ENCODE measurements at regions not wholly inside any gene's neighbourhood (a gene's known extent, or its start where the extent isn't known, plus 50 kb on each side); places are given as distances from the start of the nearest gene placed in this dataset.

DNA sequence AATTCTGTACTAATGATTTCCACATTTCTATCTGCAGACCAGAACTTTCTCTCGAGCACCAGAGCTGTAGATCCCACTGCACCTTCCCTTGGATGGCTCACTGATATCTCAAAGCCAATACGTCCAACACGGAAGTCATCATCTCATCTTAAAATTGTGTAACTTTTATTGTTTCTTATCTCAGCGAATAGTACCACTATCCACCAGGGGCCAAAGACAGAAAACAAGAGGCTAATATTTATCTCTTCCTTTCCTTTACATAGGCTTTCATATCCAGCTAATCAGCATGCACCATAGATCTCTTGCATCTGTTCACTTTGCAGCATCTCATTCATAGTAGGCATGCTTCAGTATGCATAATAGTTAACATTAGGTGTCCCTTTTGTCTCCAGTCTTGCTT lies 303.6 kb downstream of the PTPRC start:
- TF ChIP-seq, protein P1, sequence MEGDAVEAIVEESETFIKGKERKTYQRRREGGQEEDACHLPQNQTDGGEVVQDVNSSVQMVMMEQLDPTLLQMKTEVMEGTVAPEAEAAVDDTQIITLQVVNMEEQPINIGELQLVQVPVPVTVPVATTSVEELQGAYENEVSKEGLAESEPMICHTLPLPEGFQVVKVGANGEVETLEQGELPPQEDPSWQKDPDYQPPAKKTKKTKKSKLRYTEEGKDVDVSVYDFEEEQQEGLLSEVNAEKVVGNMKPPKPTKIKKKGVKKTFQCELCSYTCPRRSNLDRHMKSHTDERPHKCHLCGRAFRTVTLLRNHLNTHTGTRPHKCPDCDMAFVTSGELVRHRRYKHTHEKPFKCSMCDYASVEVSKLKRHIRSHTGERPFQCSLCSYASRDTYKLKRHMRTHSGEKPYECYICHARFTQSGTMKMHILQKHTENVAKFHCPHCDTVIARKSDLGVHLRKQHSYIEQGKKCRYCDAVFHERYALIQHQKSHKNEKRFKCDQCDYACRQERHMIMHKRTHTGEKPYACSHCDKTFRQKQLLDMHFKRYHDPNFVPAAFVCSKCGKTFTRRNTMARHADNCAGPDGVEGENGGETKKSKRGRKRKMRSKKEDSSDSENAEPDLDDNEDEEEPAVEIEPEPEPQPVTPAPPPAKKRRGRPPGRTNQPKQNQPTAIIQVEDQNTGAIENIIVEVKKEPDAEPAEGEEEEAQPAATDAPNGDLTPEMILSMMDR (conservative IDR thresholded peaks at IDR 0.05; ENCODE audit: low read depth) = no peak
- H3K27ac ChIP-seq = no peak overlapping the region

GRCh38 chr1:198943484-198944187 lies 304.8 kb downstream of the PTPRC start:
- H3K27ac ChIP-seq = no peak overlapping the region
- DNase-seq (ENCODE audit: low spot score) = no peak
- POLR2A ChIA-PET (ENCODE audit: low non-redundant PET) = no interaction called here
- TF ChIP-seq, protein P1 (conservative IDR thresholded peaks at IDR 0.05; ENCODE audit: low read depth) = no peak
- CTCF ChIA-PET = no interaction called here

More for the DNA sequence above, 303.6 kb downstream of the PTPRC start:
- ChIA-PET CTCF (interaction anchor here (0.6 kb wide), 1 partner anchor 1476 kb away, joined by 5 read pairs; no protein-coding TSS in a partner anchor), POLR2A (ENCODE audit: low non-redundant PET) (no interaction called here)
- DNase-seq (ENCODE audit: low spot score) = no peak

DNA sequence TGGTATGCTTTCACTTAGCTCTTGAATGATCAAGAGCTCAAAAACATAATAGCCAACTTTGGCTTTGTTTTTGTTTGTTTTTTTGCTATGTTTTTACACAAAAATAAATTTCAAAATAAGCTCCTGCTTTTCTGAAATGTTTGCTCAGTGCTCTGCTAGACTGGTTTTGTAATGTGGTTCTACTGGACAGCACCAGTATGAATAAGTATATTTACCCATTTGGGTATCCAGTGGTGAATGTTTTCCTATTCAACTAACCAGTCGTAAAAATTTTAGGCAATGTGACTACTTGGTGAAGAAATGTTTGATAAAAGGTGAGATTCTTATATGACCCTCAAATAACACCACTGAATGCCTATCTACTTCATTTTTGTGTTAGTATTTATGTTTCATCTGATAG lies 308.6 kb downstream of the PTPRC start:
- ChIA-PET POLR2A (ENCODE audit: low non-redundant PET) (no interaction called here), CTCF (interaction anchor here (0.6 to 0.7 kb wide), 5 partner anchors 454 to 1333 kb away, joined by 3 to 6 read pairs (median 5); no protein-coding TSS in a partner anchor)
- no peak overlapping the region for H3K27ac ChIP-seq
- DNase-seq (ENCODE audit: low spot score) = no peak
- TF ChIP-seq, protein P1 (conservative IDR thresholded peaks at IDR 0.05; ENCODE audit: low read depth) = no peak

GRCh38 chr1:198948895-198949659 lies 310.2 kb downstream of the PTPRC start:
- ChIA-PET CTCF (interaction anchor here (0.7 kb wide), 1 partner anchor 20 kb away, joined by 3 read pairs; no protein-coding TSS in a partner anchor), POLR2A (ENCODE audit: low non-redundant PET) (no interaction called here)

GRCh38 chr1:198950036-198950435 lies 311.2 kb downstream of the PTPRC start:
- TF ChIP-seq, protein P1 (conservative IDR thresholded peaks at IDR 0.05; ENCODE audit: low read depth) = no peak
- no peak for DNase-seq (ENCODE audit: low spot score)
- ChIA-PET CTCF (interaction anchor here (0.7 kb wide), 1 partner anchor 21 kb away, joined by 3 read pairs; no protein-coding TSS in a partner anchor), POLR2A (ENCODE audit: low non-redundant PET) (no interaction called here)
- H3K27ac ChIP-seq = no peak overlapping the region

More at GRCh38 chr1:198948895-198949659, 310.2 kb downstream of the PTPRC start:
- no peak overlapping the region for H3K27ac ChIP-seq
- TF ChIP-seq, protein P1 (conservative IDR thresholded peaks at IDR 0.05; ENCODE audit: low read depth) = no peak
- DNase-seq (ENCODE audit: low spot score) = no peak

DNA sequence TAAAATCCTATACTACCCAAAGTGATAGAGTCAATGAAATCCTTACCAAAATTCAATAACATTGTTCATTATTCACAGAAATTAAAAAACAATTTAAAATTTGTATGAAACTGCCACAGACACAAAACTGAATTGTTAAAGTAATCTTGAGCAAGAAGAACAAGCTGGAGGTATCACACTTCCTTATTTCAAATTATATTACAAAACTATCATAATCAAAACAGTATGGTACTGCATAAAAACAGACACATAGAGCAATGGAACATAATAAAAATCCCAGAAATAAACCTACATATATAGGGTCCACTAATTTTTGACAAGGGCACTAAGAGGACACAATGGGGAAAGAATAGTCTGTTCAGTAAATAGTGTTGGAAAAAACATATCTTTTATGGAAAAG lies 316.2 kb downstream of the PTPRC start:
- TF ChIP-seq, protein P1 (conservative IDR thresholded peaks at IDR 0.05; ENCODE audit: low read depth) = no peak
- POLR2A ChIA-PET (ENCODE audit: low non-redundant PET) = no interaction called here
- no peak for DNase-seq (ENCODE audit: low spot score)
- H3K27ac ChIP-seq = no peak overlapping the region
- CTCF ChIA-PET = interaction anchor here (0.6 kb wide), 1 partner anchor 211 kb away, joined by 4 read pairs; no protein-coding TSS in a partner anchor
